ENCODE measurements at regions not wholly inside any gene's neighbourhood (a gene's known extent, or its start where the extent isn't known, plus 50 kb on each side); places are given as distances from the start of the nearest gene placed in this dataset.

- Histone ChIP-seq H3K23me2 (ENCODE audit: low read depth, low read length) (no peaks in the 10 kb centered on the region), H2AK5ac (ENCODE audit: low read depth, low read length) (no peak overlapping the region), H3K4me2 (ENCODE audit: insufficient read depth in 1 of 2, low read depth in 2 of 2, low read length in 2 of 2) (no peak overlapping the region), H3K4me3 (ENCODE audit: extremely low read depth in 1 of 4, insufficient read depth in 2 of 4, low read depth in 3 of 4, low read length in 4 of 4) (no peak overlapping the region), H4K8ac (ENCODE audit: extremely low read depth, insufficient read depth, low read length) (no peak overlapping the region), H2BK5ac (ENCODE audit: low read depth, low read length) (no peak overlapping the region), H3K9me3 (ENCODE audit: insufficient read depth in 2 of 2, low read depth in 1 of 2, low read length in 1 of 2) (no peaks in the 10 kb centered on the region), H4K5ac (ENCODE audit: insufficient read length, low read depth, low read length) (no peak overlapping the region), H3K27ac (ENCODE audit: low read depth, low read length) (no peak overlapping the region), H3K4ac (replicated peaks; ENCODE audit: insufficient read length, low read depth, low read length) (no peak overlapping the region), H2AFZ (ENCODE audit: low read length) (no peak overlapping the region), H2BK12ac (ENCODE audit: low read depth, low read length) (no peak overlapping the region), H3K14ac (ENCODE audit: insufficient read length) (no peak overlapping the region), H3K23ac (ENCODE audit: insufficient read length) (no peak overlapping the region), H3K36me3 (ENCODE audit: control insufficient read depth in 2 of 4, insufficient read depth in 4 of 4, low read length in 3 of 4) (no peaks in the 10 kb centered on the region), H2BK15ac (ENCODE audit: low read length) (no peak overlapping the region), H3K9ac (replicated peaks in 1 of 4; ENCODE audit: extremely low read depth in 1 of 4, low read depth in 3 of 4, low read length in 3 of 4) (no peak overlapping the region), H3K4me1 (replicated peaks in 1 of 4; ENCODE audit: control insufficient read depth in 3 of 4, insufficient read depth in 4 of 4, low read length in 3 of 4) (no peaks in the 10 kb centered on the region), H3K27me3 (replicated peaks in 1 of 4; ENCODE audit: control insufficient read depth in 3 of 4, extremely low read depth in 1 of 4, insufficient read depth in 3 of 4, low read length in 3 of 4) (no peaks in the 10 kb centered on the region), H3K79me2 (ENCODE audit: control insufficient read depth in 1 of 2, insufficient read depth in 2 of 2, low read length in 2 of 2) (no peaks in the 10 kb centered on the region), H3K18ac (ENCODE audit: extremely low read depth, low read length) (no peak overlapping the region), H3K56ac (replicated peaks; ENCODE audit: insufficient read length, low read depth, low read length) (no peak overlapping the region), H4K20me1 (replicated peaks in 1 of 2; ENCODE audit: control insufficient read depth in 1 of 2, insufficient read depth in 2 of 2, low read length in 2 of 2) (no peaks in the 10 kb centered on the region), H2BK20ac (ENCODE audit: low read length) (no peak overlapping the region), H4K91ac (replicated peaks; ENCODE audit: insufficient read length, low read length) (no peak overlapping the region), H3K79me1 (ENCODE audit: low read depth, low read length) (no peaks in the 10 kb centered on the region), H2BK120ac (replicated peaks; ENCODE audit: low read depth, low read length) (no peak overlapping the region)
- WGBS, 2 experiments (ENCODE audit: extremely low coverage in 1 of 2, insufficient coverage in 1 of 2, insufficient read length in 1 of 2, insufficient replicate concordance in 2 of 2, low coverage in 1 of 2, low lambda C conversion rate in 2 of 2, missing lambda C conversion rate in 1 of 2): 75% methylated on average over 6 of the region's 6 CpGs; no CpG with 5 or more reads in 1 of the 2 experiments
- POLR2A ChIA-PET (ENCODE audit: partially characterized antibody): no interaction called here
- FAIRE-seq: no peak
- no peak for DNase-seq (ENCODE audit: low read depth in 1 of 2, low spot score in 2 of 2)
- CTCF ChIA-PET (ENCODE audit: partially characterized antibody): no interaction called here
- TF ChIP-seq CBX5 (IDR thresholded peaks at IDR 0.05; ENCODE audit: low read depth, low read length): no peak
- no peak for TF ChIP-seq EP300 (IDR thresholded peaks at IDR 0.05; ENCODE audit: borderline replicate concordance in 1 of 2, low read depth in 2 of 2, low read length in 2 of 2)
- no peak for TF ChIP-seq SIX5 (IDR thresholded peaks at IDR 0.05; ENCODE audit: low read depth, low read length)
- no peak for TF ChIP-seq SUZ12 (IDR thresholded peaks at IDR 0.05; ENCODE audit: low read length)
- no peak for TF ChIP-seq CTCF (IDR thresholded peaks at IDR 0.05; ENCODE audit: control extremely low read depth in 1 of 3, insufficient read depth in 1 of 3, low read depth in 1 of 3, low read length in 3 of 3)
- TF ChIP-seq JUN (IDR thresholded peaks at IDR 0.05; ENCODE audit: low read depth, low read length): no peak
- no peak for TF ChIP-seq SIRT6 (IDR thresholded peaks at IDR 0.05; ENCODE audit: low read length)
- no peak for TF ChIP-seq RAD21 (IDR thresholded peaks at IDR 0.05 in 1 of 2, conservative IDR thresholded peaks at IDR 0.05 in 1 of 2; ENCODE audit: low read depth in 2 of 2, low read length in 2 of 2)
- no peak for TF ChIP-seq FOSL1 (IDR thresholded peaks at IDR 0.05; ENCODE audit: insufficient read depth, low read depth, low read length)
- TF ChIP-seq NRF1 (IDR thresholded peaks at IDR 0.05; ENCODE audit: low read depth, low read length): no peak
Measured at GRCh38 chr1:79151006-79151796, 144.7 kb upstream of the ADGRL4 start.

All from H1 (cell line).